ENCODE measurements at regions not wholly inside any gene's neighbourhood (a gene's known extent, or its start where the extent isn't known, plus 50 kb on each side); places are given as distances from the start of the nearest gene placed in this dataset.

DNA sequence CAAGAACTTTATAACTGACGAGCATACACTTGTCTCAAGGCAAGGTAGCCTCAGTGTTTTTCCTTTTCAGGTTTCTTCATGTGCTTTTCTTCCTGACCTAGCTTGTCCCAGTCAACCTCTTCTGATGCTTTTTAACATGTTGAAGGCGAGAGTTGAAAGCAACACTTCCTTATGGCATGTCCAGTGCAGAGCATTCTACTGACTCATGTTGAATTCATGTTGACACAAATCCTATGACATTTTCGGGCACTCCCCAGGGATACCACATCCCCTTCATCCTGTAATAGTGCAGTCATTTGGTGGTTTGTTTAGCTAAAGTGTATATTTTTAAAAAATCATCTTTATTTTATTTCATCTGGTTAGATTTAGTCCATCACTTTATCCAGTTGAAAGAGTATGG lies 75.9 kb upstream of the CBLB start:
- DNase-seq (no peak), ATAC-seq (ENCODE audit: insufficient read depth, low read depth) (no peak)
- H3K36me3 ChIP-seq (ENCODE audit: insufficient read depth, low read length) = no peaks in the 10 kb centered on the region
- no peaks in the 10 kb centered on the region for H3K79me2 ChIP-seq (ENCODE audit: insufficient read depth, low read length)
- no peak overlapping the region for H3K27ac ChIP-seq (ENCODE audit: low read length)
- TF ChIP-seq EZH2 (IDR thresholded peaks at IDR 0.05; ENCODE audit: borderline replicate concordance, low read depth, low read length, severe bottlenecking) = no peak
- TF ChIP-seq, protein P1, sequence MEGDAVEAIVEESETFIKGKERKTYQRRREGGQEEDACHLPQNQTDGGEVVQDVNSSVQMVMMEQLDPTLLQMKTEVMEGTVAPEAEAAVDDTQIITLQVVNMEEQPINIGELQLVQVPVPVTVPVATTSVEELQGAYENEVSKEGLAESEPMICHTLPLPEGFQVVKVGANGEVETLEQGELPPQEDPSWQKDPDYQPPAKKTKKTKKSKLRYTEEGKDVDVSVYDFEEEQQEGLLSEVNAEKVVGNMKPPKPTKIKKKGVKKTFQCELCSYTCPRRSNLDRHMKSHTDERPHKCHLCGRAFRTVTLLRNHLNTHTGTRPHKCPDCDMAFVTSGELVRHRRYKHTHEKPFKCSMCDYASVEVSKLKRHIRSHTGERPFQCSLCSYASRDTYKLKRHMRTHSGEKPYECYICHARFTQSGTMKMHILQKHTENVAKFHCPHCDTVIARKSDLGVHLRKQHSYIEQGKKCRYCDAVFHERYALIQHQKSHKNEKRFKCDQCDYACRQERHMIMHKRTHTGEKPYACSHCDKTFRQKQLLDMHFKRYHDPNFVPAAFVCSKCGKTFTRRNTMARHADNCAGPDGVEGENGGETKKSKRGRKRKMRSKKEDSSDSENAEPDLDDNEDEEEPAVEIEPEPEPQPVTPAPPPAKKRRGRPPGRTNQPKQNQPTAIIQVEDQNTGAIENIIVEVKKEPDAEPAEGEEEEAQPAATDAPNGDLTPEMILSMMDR (IDR thresholded peaks at IDR 0.05; ENCODE audit: borderline replicate concordance, extremely low read depth, low read length, poor library complexity, severe bottlenecking) = no peak
- H3K9me3 ChIP-seq (ENCODE audit: insufficient read depth, low read length, severe bottlenecking) = no peaks in the 10 kb centered on the region
- no peaks in the 10 kb centered on the region for H3K27me3 ChIP-seq (ENCODE audit: insufficient read depth, low read length, poor library complexity)
- H4K20me1 ChIP-seq (ENCODE audit: insufficient read depth, low read length) = no peaks in the 10 kb centered on the region
- no peak overlapping the region for H2AFZ ChIP-seq (ENCODE audit: low read depth, low read length)
- no peak overlapping the region for H3K4me2 ChIP-seq (ENCODE audit: insufficient read depth, low read length)
- no peaks in the 10 kb centered on the region for H3K4me1 ChIP-seq (ENCODE audit: insufficient read depth, low read length)
- H3K4me3 ChIP-seq (ENCODE audit: low read depth in 1 of 2, low read length in 2 of 2) = no peak overlapping the region
- no peak overlapping the region for H3K9ac ChIP-seq (ENCODE audit: low read depth, low read length)

DNA sequence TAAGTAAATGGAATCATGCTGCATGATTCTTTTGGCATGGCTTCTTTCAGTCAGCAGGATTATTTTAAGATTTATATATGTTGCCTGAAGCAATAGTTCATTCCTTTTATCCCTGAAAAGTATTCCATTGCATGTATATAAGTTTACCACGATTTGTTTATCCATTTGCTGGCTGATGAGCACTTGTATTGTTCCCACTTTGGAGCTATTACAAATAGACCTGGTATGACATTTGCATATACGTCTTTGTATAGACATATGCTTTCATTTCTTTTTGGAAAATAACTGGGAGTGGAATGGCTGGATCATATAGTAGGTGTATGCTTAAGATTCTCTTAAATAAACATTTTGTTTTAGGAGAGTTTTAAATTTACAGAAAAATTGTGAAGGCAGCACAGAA lies 79.3 kb upstream of the CBLB start:
- TF ChIP-seq EZH2 (IDR thresholded peaks at IDR 0.05; ENCODE audit: borderline replicate concordance, low read depth, low read length, severe bottlenecking) = no peak
- TF ChIP-seq, protein P1 (IDR thresholded peaks at IDR 0.05; ENCODE audit: borderline replicate concordance, extremely low read depth, low read length, poor library complexity, severe bottlenecking) = no peak
- Histone ChIP-seq H3K9ac (ENCODE audit: low read depth, low read length) (no peak overlapping the region), H2AFZ (ENCODE audit: low read depth, low read length) (no peak overlapping the region), H3K4me3 (ENCODE audit: low read depth in 1 of 2, low read length in 2 of 2) (no peak overlapping the region), H3K27ac (ENCODE audit: low read length) (no peak overlapping the region), H3K79me2 (ENCODE audit: insufficient read depth, low read length) (no peaks in the 10 kb centered on the region), H3K9me3 (ENCODE audit: insufficient read depth, low read length, severe bottlenecking) (no peaks in the 10 kb centered on the region), H3K4me1 (ENCODE audit: insufficient read depth, low read length) (no peaks in the 10 kb centered on the region), H3K27me3 (ENCODE audit: insufficient read depth, low read length, poor library complexity) (no peaks in the 10 kb centered on the region), H4K20me1 (ENCODE audit: insufficient read depth, low read length) (no peaks in the 10 kb centered on the region), H3K4me2 (ENCODE audit: insufficient read depth, low read length) (no peak overlapping the region), H3K36me3 (ENCODE audit: insufficient read depth, low read length) (no peaks in the 10 kb centered on the region)
- ATAC-seq (ENCODE audit: insufficient read depth, low read depth) = no peak
- no peak for DNase-seq

DNA sequence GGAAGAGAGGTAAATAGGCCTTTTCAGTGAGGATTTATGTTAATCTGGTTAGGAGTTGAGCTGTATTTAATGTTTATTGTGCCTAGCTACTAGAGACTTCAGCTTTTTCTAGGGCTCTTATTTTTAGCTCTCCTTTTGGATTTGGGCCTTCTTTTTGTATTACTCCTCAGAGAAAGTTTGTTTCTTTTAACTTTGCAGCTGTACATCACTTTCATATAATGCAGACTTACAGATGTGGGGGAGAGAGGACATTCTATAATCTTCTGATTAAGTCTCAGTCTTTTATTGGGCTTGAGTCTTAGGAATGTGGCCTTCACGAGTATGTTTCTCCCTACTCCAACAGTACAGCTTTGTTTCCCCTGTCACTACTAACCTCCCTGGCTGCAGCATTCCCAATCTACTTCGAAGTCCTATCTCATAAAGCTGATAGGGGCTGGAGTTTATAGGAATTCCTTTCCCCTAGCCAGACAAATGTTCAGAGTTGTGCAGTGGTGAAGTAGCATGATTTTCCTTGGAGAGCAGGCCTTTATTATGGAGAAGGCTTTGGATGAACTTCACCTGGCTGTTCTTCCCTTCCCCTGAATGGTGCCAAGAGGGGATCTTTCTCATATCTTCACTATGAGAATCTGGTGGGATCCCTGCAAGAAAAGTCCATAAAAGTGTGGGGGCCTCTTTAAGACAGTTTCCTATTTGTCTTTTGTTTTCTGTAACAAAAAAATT lies 82.2 kb upstream of the CBLB start:
- H3K27ac ChIP-seq (ENCODE audit: low read length) = no peak overlapping the region
- no peaks in the 10 kb centered on the region for H3K4me1 ChIP-seq (ENCODE audit: insufficient read depth, low read length)
- H2AFZ ChIP-seq (ENCODE audit: low read depth, low read length) = no peak overlapping the region
- H3K9ac ChIP-seq (ENCODE audit: low read depth, low read length) = no peak overlapping the region
- H3K4me2 ChIP-seq (ENCODE audit: insufficient read depth, low read length) = no peak overlapping the region
- no peak for TF ChIP-seq EZH2 (IDR thresholded peaks at IDR 0.05; ENCODE audit: borderline replicate concordance, low read depth, low read length, severe bottlenecking)
- TF ChIP-seq, protein P1 (IDR thresholded peaks at IDR 0.05; ENCODE audit: borderline replicate concordance, extremely low read depth, low read length, poor library complexity, severe bottlenecking) = no peak
- H3K27me3 ChIP-seq (ENCODE audit: insufficient read depth, low read length, poor library complexity) = no peaks in the 10 kb centered on the region
- H3K36me3 ChIP-seq (ENCODE audit: insufficient read depth, low read length) = no peaks in the 10 kb centered on the region
- DNase-seq (no peak), ATAC-seq (ENCODE audit: insufficient read depth, low read depth) (no peak)
- no peaks in the 10 kb centered on the region for H3K9me3 ChIP-seq (ENCODE audit: insufficient read depth, low read length, severe bottlenecking)
- H3K79me2 ChIP-seq (ENCODE audit: insufficient read depth, low read length) = no peaks in the 10 kb centered on the region
- H4K20me1 ChIP-seq (ENCODE audit: insufficient read depth, low read length) = no peaks in the 10 kb centered on the region
- no peak overlapping the region for H3K4me3 ChIP-seq (ENCODE audit: low read depth in 1 of 2, low read length in 2 of 2)
